GM23338 (cell line): ENCODE measurements at regions not wholly inside any gene's neighbourhood (a gene's known extent, or its start where the extent isn't known, plus 50 kb on each side); places are given as distances from the start of the nearest gene placed in this dataset.
A peak's percentile ranks its signal among the peaks of the same experiment; 100 is the strongest.

Experiments used
- ATAC-seq: fragments of 200-7000 bp; cut with Tn5 transposase; 3 replicates; pipeline ENCODE4 v1.9.1; 2020
- DNase-seq: peaks from one replicate; pipeline ENCODE4 v3.0.0-alpha.2; 2015; ENCODE audit warnings: low spot score
- H2AFZ ChIP-seq: fragments of 200-600 bp; sonication (generic); 2 replicates; pipeline ENCODE4 v1.8.0; 2016; ENCODE audit warnings: antibody characterized with exemption, mild to moderate bottlenecking, moderate library complexity
- H3F3A ChIP-seq: fragments of 200-600 bp; sonication (generic); replicated peaks from 2 replicates; pipeline ENCODE4 v1.8.0; 2017; ENCODE audit warnings: antibody characterized with exemption, mixed run types, low read depth
- H3K27ac ChIP-seq: fragments of 200-600 bp; sonication (generic); 2 replicates; pipeline ENCODE4 v1.6.1; 2016; ENCODE audit warnings: low read depth
- H3K27me3 ChIP-seq: fragments of 200-600 bp; sonication (generic); 2 replicates; pipeline ENCODE4 v1.8.0; 2016; ENCODE audit warnings: mild to moderate bottlenecking, mixed run types, moderate library complexity; ENCODE audit not compliant: insufficient read depth
- H3K36me3 ChIP-seq: fragments of 200-600 bp; sonication (generic); 2 replicates; pipeline ENCODE4 v1.8.0; 2016; ENCODE audit warnings: mild to moderate bottlenecking; ENCODE audit not compliant: insufficient read depth
- H3K4me1 ChIP-seq: fragments of 200-600 bp; sonication (generic); 2 replicates; pipeline ENCODE4 v1.8.0; 2016; ENCODE audit warnings: mild to moderate bottlenecking, moderate library complexity; ENCODE audit not compliant: insufficient read depth
- H3K4me2 ChIP-seq: fragments of 200-600 bp; sonication (generic); 2 replicates; pipeline ENCODE4 v1.7.1; 2017; ENCODE audit warnings: mixed run types
- H3K4me3 ChIP-seq: fragments of 200-600 bp; sonication (generic); 2 replicates; pipeline ENCODE4 v1.6.1; 2016; ENCODE audit warnings: mixed run types
- H3K79me2 ChIP-seq: fragments of 200-600 bp; sonication (generic); replicated peaks from 2 replicates; pipeline ENCODE4 v1.8.0; 2017; ENCODE audit warnings: mild to moderate bottlenecking; ENCODE audit not compliant: insufficient read depth
- H3K9me2 ChIP-seq: fragments of 200-600 bp; sonication (generic); 2 replicates; pipeline ENCODE4 v1.8.0; 2017; ENCODE audit not compliant: insufficient read depth
- H4K20me1 ChIP-seq: fragments of 200-600 bp; sonication (generic); replicated peaks from 2 replicates; pipeline ENCODE4 v1.8.0; 2017; ENCODE audit warnings: mild to moderate bottlenecking; ENCODE audit not compliant: insufficient read depth
- H3K27ac Mint-ChIP-seq: 2 replicates; pipeline ENCODE4 v1.8.0; 2020; ENCODE audit warnings: inconsistent platforms, mild to moderate bottlenecking, moderate library complexity, mixed read lengths
- H3K27me3 Mint-ChIP-seq: 3 replicates; pipeline ENCODE4 v1.8.0; 2022; ENCODE audit warnings: low read depth, mild to moderate bottlenecking, moderate library complexity, mixed read lengths, inconsistent platforms; ENCODE audit not compliant: insufficient read depth, poor library complexity
- H3K36me3 Mint-ChIP-seq: 3 replicates; pipeline ENCODE4 v1.8.0; 2021; ENCODE audit warnings: low read depth, mild to moderate bottlenecking, inconsistent platforms, moderate library complexity, mixed read lengths
- H3K4me1 Mint-ChIP-seq: 3 replicates; pipeline ENCODE4 v1.8.0; 2020; ENCODE audit warnings: mild to moderate bottlenecking, inconsistent platforms, mixed read lengths
- H3K4me3 Mint-ChIP-seq: 3 replicates; pipeline ENCODE4 v1.8.0; 2021; ENCODE audit warnings: moderate library complexity, mild to moderate bottlenecking, inconsistent platforms, mixed read lengths
- H3K9me3 Mint-ChIP-seq: 3 replicates; pipeline ENCODE4 v1.8.0; 2020; ENCODE audit warnings: moderate library complexity, mild to moderate bottlenecking, inconsistent platforms, mixed read lengths
- ETS1 ChIP-seq: IDR thresholded peaks from 2 replicates; pipeline ENCODE4 v1.6.1; 2016; ENCODE audit warnings: antibody characterized with exemption
- JUNB ChIP-seq: IDR thresholded peaks from one replicate; pipeline ENCODE4 v1.6.1; 2016; ENCODE audit warnings: antibody characterized with exemption; ENCODE audit not compliant: unreplicated experiment
- POLR2AphosphoS5 ChIP-seq: IDR thresholded peaks from 2 replicates; pipeline ENCODE4 v1.6.1; 2016; ENCODE audit warnings: antibody characterized with exemption, low read depth
- REST ChIP-seq: IDR thresholded peaks from one replicate; pipeline ENCODE4 v1.6.1; 2018; ENCODE audit warnings: antibody characterized with exemption; ENCODE audit not compliant: unreplicated experiment
- ZNF331 ChIP-seq: fragments of 250-450 bp; sonication (Bioruptor Pico); IDR thresholded peaks from 2 replicates; pipeline ENCODE4 v1.5.0; 2020; ENCODE audit warnings: low read depth, mild to moderate bottlenecking, moderate library complexity
- ZNF462 ChIP-seq: fragments of 250-450 bp; sonication (Bioruptor Pico); IDR thresholded peaks from 2 replicates; pipeline ENCODE4 v1.5.0; 2020; ENCODE audit warnings: mild to moderate bottlenecking, moderate library complexity
- TF ChIP-seq, protein P1 (sequence below), 2 experiments: fragments of 200-600 bp in 1 of 2; sonication (generic) in 1 of 2; conservative IDR thresholded peaks; 2 replicates each; pipeline versions ENCODE4 v1.5.1 to v1.6.1; 2016 to 2017; ENCODE audit warnings: antibody characterized with exemption in 2 of 2, low read depth in 2 of 2, mild to moderate bottlenecking in 2 of 2, moderate library complexity in 1 of 2

GRCh38 chr3:135762188-135762856, 203.2 kb upstream of the PPP2R3A start (continued):
- no peak for TF ChIP-seq ZNF462 (CRISPR knock-in tag)
- TF ChIP-seq, protein P1, sequence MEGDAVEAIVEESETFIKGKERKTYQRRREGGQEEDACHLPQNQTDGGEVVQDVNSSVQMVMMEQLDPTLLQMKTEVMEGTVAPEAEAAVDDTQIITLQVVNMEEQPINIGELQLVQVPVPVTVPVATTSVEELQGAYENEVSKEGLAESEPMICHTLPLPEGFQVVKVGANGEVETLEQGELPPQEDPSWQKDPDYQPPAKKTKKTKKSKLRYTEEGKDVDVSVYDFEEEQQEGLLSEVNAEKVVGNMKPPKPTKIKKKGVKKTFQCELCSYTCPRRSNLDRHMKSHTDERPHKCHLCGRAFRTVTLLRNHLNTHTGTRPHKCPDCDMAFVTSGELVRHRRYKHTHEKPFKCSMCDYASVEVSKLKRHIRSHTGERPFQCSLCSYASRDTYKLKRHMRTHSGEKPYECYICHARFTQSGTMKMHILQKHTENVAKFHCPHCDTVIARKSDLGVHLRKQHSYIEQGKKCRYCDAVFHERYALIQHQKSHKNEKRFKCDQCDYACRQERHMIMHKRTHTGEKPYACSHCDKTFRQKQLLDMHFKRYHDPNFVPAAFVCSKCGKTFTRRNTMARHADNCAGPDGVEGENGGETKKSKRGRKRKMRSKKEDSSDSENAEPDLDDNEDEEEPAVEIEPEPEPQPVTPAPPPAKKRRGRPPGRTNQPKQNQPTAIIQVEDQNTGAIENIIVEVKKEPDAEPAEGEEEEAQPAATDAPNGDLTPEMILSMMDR (conservative IDR thresholded peaks at IDR 0.05; ENCODE audit: low read depth in 2 of 2): peak; percentile 42 to 65

DNA sequence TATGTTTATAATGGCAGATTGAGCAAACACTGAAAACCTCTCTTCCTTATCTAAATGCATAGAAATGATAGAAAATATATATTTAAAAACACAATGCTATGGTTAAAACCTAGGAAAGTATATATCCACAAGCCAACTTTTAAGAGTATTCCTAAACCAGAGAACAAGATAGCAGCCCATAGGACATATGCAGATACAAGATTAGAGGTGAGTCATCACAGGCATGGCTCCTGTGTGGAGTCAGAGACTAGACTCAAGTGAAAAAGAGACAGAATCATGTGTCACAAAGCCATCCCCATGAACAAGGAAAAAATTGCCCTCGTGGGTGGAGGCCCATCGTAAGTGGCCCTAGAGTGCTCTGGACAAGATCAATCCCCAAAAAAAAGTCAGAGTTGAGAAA, 199.4 kb upstream of the PPP2R3A start:
- H3K27me3 Mint-ChIP-seq: peaks cover 9% of the 10 kb centered on the region
- no peak overlapping the region for H3K27ac Mint-ChIP-seq
- no peak overlapping the region for H3K4me3 Mint-ChIP-seq
- H3K4me1 Mint-ChIP-seq: no peaks in the 10 kb centered on the region
- H3K9me3 Mint-ChIP-seq: peaks cover 3% of the 10 kb centered on the region; the same call in 1 of the 3 replicates
- H4K20me1 ChIP-seq: no peaks in the 10 kb centered on the region
- H3F3A ChIP-seq: no peaks in the 10 kb centered on the region
- no peaks in the 10 kb centered on the region for H3K36me3 Mint-ChIP-seq
- no peak overlapping the region for H3K4me3 ChIP-seq
- DNase-seq: no peak
- H2AFZ ChIP-seq: no peak overlapping the region
- H3K27ac ChIP-seq: no peak overlapping the region
- no peaks in the 10 kb centered on the region for H3K36me3 ChIP-seq
- H3K9me2 ChIP-seq: 0 out of 2 replicates have a peak, but pooled peaks cover 2% of the 10 kb centered on the region
- no peak for ATAC-seq
- no peaks in the 10 kb centered on the region for H3K4me1 ChIP-seq
- H3K79me2 ChIP-seq: no peaks in the 10 kb centered on the region
- no peaks in the 10 kb centered on the region for H3K27me3 ChIP-seq
- no peak overlapping the region for H3K4me2 ChIP-seq
- TF ChIP-seq ETS1: no peak
- no peak for TF ChIP-seq ZNF331 (CRISPR knock-in tag)
- no peak for TF ChIP-seq POLR2AphosphoS5
- no peak for TF ChIP-seq REST
- no peak for TF ChIP-seq JUNB
